GM12878 (cell line): ENCODE measurements at regions not wholly inside any gene's neighbourhood (a gene's known extent, or its start where the extent isn't known, plus 50 kb on each side); places are given as distances from the start of the nearest gene placed in this dataset.

Source experiments
- ATAC-seq: fragments of 200-7000 bp; cut with Tn5 transposase; 3 replicates; pipeline ENCODE4 v1.9.1; 2020; ENCODE audit warnings: mild to moderate bottlenecking, moderate library complexity
- BruUV-seq: library from RNA; stranded (reverse); fragments of 400-500 nt; replicated peaks from 2 replicates; lab custom pipeline; 2021; lab: Mats Ljungman, UMichigan
- CTCF ChIA-PET: fragments of 300-600 bp; sonication (Branson Sonifier 250); formaldehyde crosslinking; extraction: SDS; loops from one replicate; lab custom pipeline; 2021; ENCODE audit warnings: inconsistent platforms; lab: Yijun Ruan, JAX
- POLR2A ChIA-PET: fragments of 350-600 bp; formaldehyde crosslinking; extraction: SDS; loops from one replicate; lab custom pipeline; 2021; ENCODE audit warnings: inconsistent platforms; lab: Charles Lee
- RAD21 ChIA-PET: fragments of 300-600 bp; sonication (Branson Sonifier 250); formaldehyde crosslinking; loops from one replicate; lab custom pipeline; 2023; ENCODE audit warnings: antibody characterized with exemption; ENCODE audit not compliant: unreplicated experiment; lab: Charles Lee
- SMC1A ChIA-PET: fragments of 300-600 bp; sonication (Branson Sonifier 250); formaldehyde crosslinking; loops from one replicate; lab custom pipeline; 2023; ENCODE audit not compliant: unreplicated experiment, uncharacterized antibody; lab: Charles Lee
- DNase-seq: peaks from one replicate; pipeline ENCODE4 v3.0.0-alpha.2; 2011; ENCODE audit warnings: low read depth, low spot score
- FAIRE-seq: peaks from 3 replicates; lab custom pipeline; 2011; peaks lifted over from hg19 to GRCh38; lab: Jason Lieb, UNC
- H2AFZ ChIP-seq: 2 replicates; pipeline ENCODE4 v1.6.0; 2011; ENCODE audit warnings: low read depth, low read length, control low read depth; ENCODE audit not compliant: control insufficient read depth
- H3K27ac ChIP-seq: 2 replicates; pipeline ENCODE4 v1.5.1; 2011; ENCODE audit warnings: control low read depth; ENCODE audit not compliant: control insufficient read depth, insufficient read depth
- H3K27me3 ChIP-seq, 2 experiments: replicated peaks in 1 of 2; 2 replicates each; pipeline versions ENCODE4 v1.6.0 to v1.6.1; 2011; ENCODE audit warnings: low read length in 1 of 2; ENCODE audit not compliant: control insufficient read depth in 2 of 2, insufficient read depth in 2 of 2
- H3K36me3 ChIP-seq, 2 experiments: 2 replicates each; pipeline ENCODE4 v1.5.1; 2011; ENCODE audit warnings: low read length in 1 of 2; ENCODE audit not compliant: control insufficient read depth in 2 of 2, insufficient read depth in 2 of 2
- H3K4me1 ChIP-seq: 2 replicates; pipeline ENCODE4 v1.6.1; 2011; ENCODE audit warnings: mild to moderate bottlenecking, low read length, moderate library complexity, mixed read lengths; ENCODE audit not compliant: control insufficient read depth, insufficient read depth
- H3K4me2 ChIP-seq: 2 replicates; pipeline ENCODE4 v1.6.0; 2011; ENCODE audit warnings: control low read depth; ENCODE audit not compliant: control insufficient read depth, insufficient read depth
- H3K4me3 ChIP-seq: fragments of 200-600 bp; sonication (generic); 2 replicates; pipeline ENCODE4 v1.5.1; 2016
- H3K79me2 ChIP-seq: 2 replicates; pipeline ENCODE4 v1.6.0; 2011; ENCODE audit warnings: low read length; ENCODE audit not compliant: control insufficient read depth, insufficient read depth
- H3K9ac ChIP-seq: 2 replicates; pipeline ENCODE4 v1.8.0; 2011; ENCODE audit warnings: low read length, control low read depth, mixed read lengths; ENCODE audit not compliant: control insufficient read depth, insufficient read depth
- H3K9me3 ChIP-seq: replicated peaks from 3 replicates; pipeline ENCODE4 v1.5.1; 2011; ENCODE audit warnings: mild to moderate bottlenecking, low read length; ENCODE audit not compliant: control insufficient read depth, insufficient read depth
- H4K20me1 ChIP-seq: 2 replicates; pipeline ENCODE4 v1.6.0; 2011; ENCODE audit not compliant: control insufficient read depth, insufficient read depth
- BCL11A ChIP-seq: IDR thresholded peaks from 2 replicates; pipeline ENCODE4 v1.6.1; 2011; ENCODE audit warnings: low read depth, low read length
- BMI1 ChIP-seq: fragments of 450-650 bp; IDR thresholded peaks from 2 replicates; pipeline ENCODE4 v1.6.1; 2016; ENCODE audit warnings: mild to moderate bottlenecking, moderate library complexity, borderline replicate concordance
- CHD2 ChIP-seq: IDR thresholded peaks from 2 replicates; pipeline ENCODE4 v1.6.1; 2011; ENCODE audit warnings: low read depth, low read length, improper control_type of control experiment, borderline replicate concordance
- JUND ChIP-seq: IDR thresholded peaks from 2 replicates; pipeline ENCODE4 v1.6.1; 2012; ENCODE audit warnings: low read depth, mild to moderate bottlenecking, low read length, improper control_type of control experiment, moderate library complexity
- MYB ChIP-seq: fragments of 150-350 bp; IDR thresholded peaks from 2 replicates; pipeline ENCODE4 v1.6.1; 2014; ENCODE audit warnings: mild to moderate bottlenecking, low read depth, low read length, borderline replicate concordance
- SREBF2 ChIP-seq: IDR thresholded peaks from 2 replicates; pipeline ENCODE4 v1.6.1; 2012; ENCODE audit warnings: mild to moderate bottlenecking, low read length
- ZNF622 ChIP-seq: fragments of 450-650 bp; IDR thresholded peaks from 2 replicates; pipeline ENCODE4 v1.6.1; 2017; ENCODE audit warnings: mild to moderate bottlenecking, inconsistent platforms
- WGBS: methylation state at CpG from one replicate; pipeline ENCODE4 v1.1.6; 2016; ENCODE audit warnings: low lambda C conversion rate; ENCODE audit not compliant: insufficient replicate concordance, insufficient coverage; ENCODE audit errors: missing lambda C conversion rate; 5-methylcytosine and 5-hydroxymethylcytosine counted together
- in situ Hi-C: fragments of 300-500 bp; cut with MboI; formaldehyde crosslinking; loops from 9 replicates; pipeline ENCODE4 v1.14.3; 2018; ENCODE audit warnings: mixed read lengths
- intact Hi-C: fragments of 100-400 bp; cut with micrococcal nuclease; formaldehyde crosslinking; loops from one replicate; pipeline ENCODE4 v1.14.2; 2022; ENCODE audit not compliant: unreplicated experiment
- TF ChIP-seq, protein P1 (sequence below): IDR thresholded peaks from 2 replicates; pipeline ENCODE4 v1.6.1; 2011; ENCODE audit warnings: borderline replicate concordance, low read depth, mild to moderate bottlenecking, moderate library complexity, low read length; ENCODE audit not compliant: insufficient read depth, poor library complexity, severe bottlenecking
- TF ChIP-seq, protein P2 (sequence below): fragments of 450-650 bp; IDR thresholded peaks from 2 replicates; pipeline ENCODE4 v1.6.1; 2017; ENCODE audit warnings: borderline replicate concordance

DNA sequence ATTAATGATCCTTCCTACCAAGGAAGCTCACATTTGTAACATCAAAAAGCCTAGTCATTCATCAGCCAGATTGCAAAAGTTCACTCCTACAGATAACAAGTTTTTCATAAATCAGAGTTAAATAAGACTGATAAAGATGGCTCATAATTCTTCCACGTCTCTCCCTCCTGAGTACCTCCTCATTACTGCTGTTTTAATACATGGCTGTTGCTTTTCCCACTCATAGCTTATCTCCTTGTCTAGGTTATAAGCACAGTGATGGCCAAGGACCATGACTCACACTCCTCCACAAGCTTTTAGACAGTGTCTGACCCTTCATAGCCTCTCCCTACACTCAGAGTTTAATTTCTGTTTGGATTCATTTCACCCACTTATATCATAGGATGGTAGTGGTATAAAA is 100.9 kb upstream of the MON1B start:
- no TSS peak for BruUV-seq
- Histone ChIP-seq H3K27me3 (no peaks in the 10 kb centered on the region), H3K4me3 (no peak overlapping the region), H3K9ac (no peak overlapping the region), H4K20me1 (no peaks in the 10 kb centered on the region), H3K79me2 (no peaks in the 10 kb centered on the region), H3K36me3 (no peaks in the 10 kb centered on the region), H2AFZ (no peak overlapping the region), H3K4me2 (no peak overlapping the region), H3K27ac (no peak overlapping the region), H3K9me3 (no peaks in the 10 kb centered on the region), H3K4me1 (no peaks in the 10 kb centered on the region)
- no peak for FAIRE-seq
- 0% methylated on average over 1 of the region's 1 CpG for WGBS
- TF ChIP-seq BCL11A (no peak), JUND (no peak), MYB (no peak), SREBF2 (no peak), BMI1 (no peak), CHD2 (no peak), ZNF622 (no peak)
- TF ChIP-seq, protein P1, sequence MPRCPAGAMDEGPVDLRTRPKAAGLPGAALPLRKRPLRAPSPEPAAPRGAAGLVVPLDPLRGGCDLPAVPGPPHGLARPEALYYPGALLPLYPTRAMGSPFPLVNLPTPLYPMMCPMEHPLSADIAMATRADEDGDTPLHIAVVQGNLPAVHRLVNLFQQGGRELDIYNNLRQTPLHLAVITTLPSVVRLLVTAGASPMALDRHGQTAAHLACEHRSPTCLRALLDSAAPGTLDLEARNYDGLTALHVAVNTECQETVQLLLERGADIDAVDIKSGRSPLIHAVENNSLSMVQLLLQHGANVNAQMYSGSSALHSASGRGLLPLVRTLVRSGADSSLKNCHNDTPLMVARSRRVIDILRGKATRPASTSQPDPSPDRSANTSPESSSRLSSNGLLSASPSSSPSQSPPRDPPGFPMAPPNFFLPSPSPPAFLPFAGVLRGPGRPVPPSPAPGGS = no peak
- TF ChIP-seq, protein P2, sequence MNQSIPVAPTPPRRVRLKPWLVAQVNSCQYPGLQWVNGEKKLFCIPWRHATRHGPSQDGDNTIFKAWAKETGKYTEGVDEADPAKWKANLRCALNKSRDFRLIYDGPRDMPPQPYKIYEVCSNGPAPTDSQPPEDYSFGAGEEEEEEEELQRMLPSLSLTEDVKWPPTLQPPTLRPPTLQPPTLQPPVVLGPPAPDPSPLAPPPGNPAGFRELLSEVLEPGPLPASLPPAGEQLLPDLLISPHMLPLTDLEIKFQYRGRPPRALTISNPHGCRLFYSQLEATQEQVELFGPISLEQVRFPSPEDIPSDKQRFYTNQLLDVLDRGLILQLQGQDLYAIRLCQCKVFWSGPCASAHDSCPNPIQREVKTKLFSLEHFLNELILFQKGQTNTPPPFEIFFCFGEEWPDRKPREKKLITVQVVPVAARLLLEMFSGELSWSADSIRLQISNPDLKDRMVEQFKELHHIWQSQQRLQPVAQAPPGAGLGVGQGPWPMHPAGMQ = no peak
- intact Hi-C loops (no loop called here), in situ Hi-C loops (no loop called here)
- ChIA-PET RAD21 (no interaction called here), SMC1A (no interaction called here), CTCF (interaction anchor here (2.4 kb wide), 1 partner anchor 81 kb away, joined by 6 read pairs; no protein-coding TSS in a partner anchor), POLR2A (no interaction called here)
- no peak for DNase-seq
- ATAC-seq = no peak
